B cell (primary cell): ENCODE measurements at regions not wholly inside any gene's neighbourhood (a gene's known extent, or its start where the extent isn't known, plus 50 kb on each side); places are given as distances from the start of the nearest gene placed in this dataset.

Source experiments
- EZH2 ChIP-seq: IDR thresholded peaks from 2 replicates; pipeline ENCODE4 v1.6.1; 2012; ENCODE audit warnings: borderline replicate concordance, low read depth, mild to moderate bottlenecking, moderate library complexity, low read length; ENCODE audit not compliant: insufficient read depth, poor library complexity, severe bottlenecking
- TF ChIP-seq, protein P1 (sequence below): fragments of 200-600 bp; IDR thresholded peaks from one replicate; pipeline ENCODE4 v1.8.0; 2022; ENCODE audit warnings: antibody characterized with exemption, mild to moderate bottlenecking

DNA sequence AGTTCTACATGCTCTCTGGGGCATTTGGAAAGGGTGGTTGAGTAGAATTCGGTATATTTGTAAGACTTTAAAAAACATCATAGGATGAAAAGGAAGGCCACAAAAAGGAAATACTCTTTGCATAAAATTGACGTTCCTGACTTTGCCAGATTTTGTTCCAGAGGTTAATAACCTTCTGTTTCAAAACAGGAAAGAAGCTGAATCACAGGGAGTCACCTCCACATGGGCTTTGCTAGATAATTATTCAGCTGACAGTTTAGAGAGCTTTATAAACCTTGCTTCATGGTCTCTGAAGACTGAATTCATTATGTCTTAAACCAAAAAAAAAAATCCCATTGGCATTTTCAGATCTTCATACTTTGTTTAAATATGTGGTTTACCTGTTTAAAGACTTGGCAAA, 203.7 kb downstream of the SEMA6A start:
- TF ChIP-seq, protein P1, sequence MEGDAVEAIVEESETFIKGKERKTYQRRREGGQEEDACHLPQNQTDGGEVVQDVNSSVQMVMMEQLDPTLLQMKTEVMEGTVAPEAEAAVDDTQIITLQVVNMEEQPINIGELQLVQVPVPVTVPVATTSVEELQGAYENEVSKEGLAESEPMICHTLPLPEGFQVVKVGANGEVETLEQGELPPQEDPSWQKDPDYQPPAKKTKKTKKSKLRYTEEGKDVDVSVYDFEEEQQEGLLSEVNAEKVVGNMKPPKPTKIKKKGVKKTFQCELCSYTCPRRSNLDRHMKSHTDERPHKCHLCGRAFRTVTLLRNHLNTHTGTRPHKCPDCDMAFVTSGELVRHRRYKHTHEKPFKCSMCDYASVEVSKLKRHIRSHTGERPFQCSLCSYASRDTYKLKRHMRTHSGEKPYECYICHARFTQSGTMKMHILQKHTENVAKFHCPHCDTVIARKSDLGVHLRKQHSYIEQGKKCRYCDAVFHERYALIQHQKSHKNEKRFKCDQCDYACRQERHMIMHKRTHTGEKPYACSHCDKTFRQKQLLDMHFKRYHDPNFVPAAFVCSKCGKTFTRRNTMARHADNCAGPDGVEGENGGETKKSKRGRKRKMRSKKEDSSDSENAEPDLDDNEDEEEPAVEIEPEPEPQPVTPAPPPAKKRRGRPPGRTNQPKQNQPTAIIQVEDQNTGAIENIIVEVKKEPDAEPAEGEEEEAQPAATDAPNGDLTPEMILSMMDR = no peak
- TF ChIP-seq EZH2 = no peak
